WTC11 (cell line): ENCODE measurements at regions not wholly inside any gene's neighbourhood (a gene's known extent, or its start where the extent isn't known, plus 50 kb on each side); places are given as distances from the start of the nearest gene placed in this dataset.

Experiments
- ATAC-seq: fragments of 200-7000 bp; cut with Tn5 transposase; 2 replicates; pipeline ENCODE4 v1.10.0; 2021; ENCODE audit warnings: mild to moderate bottlenecking, moderate library complexity
- CTCF ChIA-PET: fragments of 300-600 bp; sonication (Branson Sonifier 250); formaldehyde crosslinking; loops from one replicate; lab custom pipeline; 2021; ENCODE audit warnings: antibody characterized with exemption; lab: Charles Lee
- POLR2A ChIA-PET: fragments of 350-600 bp; sonication (Branson Sonifier 250); formaldehyde crosslinking; loops from one replicate; lab custom pipeline; 2021; ENCODE audit warnings: antibody characterized with exemption; lab: Charles Lee
- DNase-seq: peaks from one replicate; pipeline ENCODE4 v3.0.0; 2021; ENCODE audit warnings: low spot score
- H3K27ac Mint-ChIP-seq: 2 replicates; pipeline ENCODE4 v1.8.0; 2021; ENCODE audit warnings: mixed read lengths
- H3K27me3 Mint-ChIP-seq: 2 replicates; pipeline ENCODE4 v1.8.0; 2021; ENCODE audit warnings: low read depth, mild to moderate bottlenecking, moderate library complexity, mixed read lengths
- H3K36me3 Mint-ChIP-seq: 2 replicates; pipeline ENCODE4 v1.8.0; 2021; ENCODE audit warnings: mixed read lengths
- H3K4me1 Mint-ChIP-seq: 2 replicates; pipeline ENCODE4 v1.8.0; 2022; ENCODE audit warnings: mixed read lengths
- H3K4me3 Mint-ChIP-seq: 2 replicates; pipeline ENCODE4 v1.8.0; 2021; ENCODE audit warnings: mild to moderate bottlenecking, moderate library complexity, mixed read lengths
- H3K9me3 Mint-ChIP-seq: 2 replicates; pipeline ENCODE4 v1.8.0; 2021; ENCODE audit warnings: mixed read lengths
- CBFB ChIP-seq: sonication (generic); formaldehyde crosslinking; IDR thresholded peaks from 2 replicates; pipeline ENCODE4 v1.8.1; 2022; ENCODE audit warnings: mild to moderate bottlenecking, low read depth, missing genetic modification reagents
- ELF4 ChIP-seq: sonication (generic); formaldehyde crosslinking; IDR thresholded peaks from 2 replicates; pipeline ENCODE4 v1.8.1; 2022; ENCODE audit warnings: low read depth, mild to moderate bottlenecking, moderate library complexity, missing genetic modification reagents
- ETV6 ChIP-seq: sonication (generic); formaldehyde crosslinking; IDR thresholded peaks from 2 replicates; pipeline ENCODE4 v1.8.1; 2022; ENCODE audit warnings: mild to moderate bottlenecking, missing genetic modification reagents
- GABPB1 ChIP-seq: sonication (generic); formaldehyde crosslinking; IDR thresholded peaks from 2 replicates; pipeline ENCODE4 v1.8.1; 2023; ENCODE audit warnings: mild to moderate bottlenecking, missing genetic modification reagents
- JAZF1 ChIP-seq: fragments of 250-450 bp; sonication (Bioruptor Pico); IDR thresholded peaks from 2 replicates; pipeline ENCODE4 v1.9.0; 2021; ENCODE audit warnings: moderate library complexity, mild to moderate bottlenecking, inconsistent platforms
- NR2C2 ChIP-seq: sonication (generic); formaldehyde crosslinking; IDR thresholded peaks from 2 replicates; pipeline ENCODE4 v1.8.0; 2022; ENCODE audit warnings: mild to moderate bottlenecking, missing genetic modification reagents
- NR3C1 ChIP-seq: sonication (generic); formaldehyde crosslinking; conservative IDR thresholded peaks from 2 replicates; pipeline ENCODE4 v1.8.1; 2023; ENCODE audit warnings: low read depth, mild to moderate bottlenecking, missing genetic modification reagents
- OVOL2 ChIP-seq: fragments of 250-450 bp; sonication (Bioruptor Pico); IDR thresholded peaks from 2 replicates; pipeline ENCODE4 v1.9.0; 2021; ENCODE audit warnings: mild to moderate bottlenecking, borderline replicate concordance
- RELA ChIP-seq: sonication (generic); formaldehyde crosslinking; IDR thresholded peaks from 2 replicates; pipeline ENCODE4 v1.8.1; 2022; ENCODE audit warnings: missing genetic modification reagents, mild to moderate bottlenecking, borderline replicate concordance
- SMAD4 ChIP-seq: sonication (generic); formaldehyde crosslinking; IDR thresholded peaks from 2 replicates; pipeline ENCODE4 v1.8.0; 2022; ENCODE audit warnings: mild to moderate bottlenecking, missing genetic modification reagents
- TP53 ChIP-seq: sonication (generic); formaldehyde crosslinking; IDR thresholded peaks from 2 replicates; pipeline ENCODE4 v1.8.1; 2023; ENCODE audit warnings: mild to moderate bottlenecking, missing genetic modification reagents
- ZNF423 ChIP-seq: fragments of 250-450 bp; sonication (Bioruptor Pico); IDR thresholded peaks from 2 replicates; pipeline ENCODE4 v2.1.2; 2022; ENCODE audit warnings: mild to moderate bottlenecking, moderate library complexity
- ZNF671 ChIP-seq: fragments of 250-450 bp; sonication (Bioruptor Pico); IDR thresholded peaks from 2 replicates; pipeline ENCODE4 v1.8.0; 2021; ENCODE audit warnings: mild to moderate bottlenecking
- TF ChIP-seq, protein P1 (sequence below): sonication (generic); formaldehyde crosslinking; IDR thresholded peaks from 2 replicates; pipeline ENCODE4 v1.8.1; 2022; ENCODE audit warnings: low read depth, mild to moderate bottlenecking, moderate library complexity, missing genetic modification reagents, borderline replicate concordance
- TF ChIP-seq, protein P2 (sequence below): fragments of 250-450 bp; sonication (Bioruptor Pico); IDR thresholded peaks from 2 replicates; pipeline ENCODE4 v1.8.0; 2021; ENCODE audit warnings: mild to moderate bottlenecking
- TF ChIP-seq, protein P3 (sequence below): sonication (generic); formaldehyde crosslinking; IDR thresholded peaks from 2 replicates; pipeline ENCODE4 v1.8.1; 2022; ENCODE audit warnings: missing genetic modification reagents, borderline replicate concordance
- TF ChIP-seq, protein P4 (sequence below): sonication (generic); formaldehyde crosslinking; conservative IDR thresholded peaks from 2 replicates; pipeline ENCODE4 v1.8.1; 2022; ENCODE audit warnings: mild to moderate bottlenecking, missing genetic modification reagents
- TF ChIP-seq, protein P5 (sequence below): fragments of 250-450 bp; sonication (Bioruptor Pico); conservative IDR thresholded peaks from 2 replicates; pipeline ENCODE4 v1.9.0; 2021; ENCODE audit warnings: mild to moderate bottlenecking
- TF ChIP-seq, protein P6 (sequence below): sonication (generic); formaldehyde crosslinking; IDR thresholded peaks from 2 replicates; pipeline ENCODE4 v1.8.1; 2023; ENCODE audit warnings: mild to moderate bottlenecking, missing genetic modification reagents, borderline replicate concordance
- TF ChIP-seq, protein P7 (sequence below): sonication (generic); formaldehyde crosslinking; IDR thresholded peaks from 2 replicates; pipeline ENCODE4 v1.8.0; 2023; ENCODE audit warnings: missing genetic modification reagents, mild to moderate bottlenecking, borderline replicate concordance

DNA sequence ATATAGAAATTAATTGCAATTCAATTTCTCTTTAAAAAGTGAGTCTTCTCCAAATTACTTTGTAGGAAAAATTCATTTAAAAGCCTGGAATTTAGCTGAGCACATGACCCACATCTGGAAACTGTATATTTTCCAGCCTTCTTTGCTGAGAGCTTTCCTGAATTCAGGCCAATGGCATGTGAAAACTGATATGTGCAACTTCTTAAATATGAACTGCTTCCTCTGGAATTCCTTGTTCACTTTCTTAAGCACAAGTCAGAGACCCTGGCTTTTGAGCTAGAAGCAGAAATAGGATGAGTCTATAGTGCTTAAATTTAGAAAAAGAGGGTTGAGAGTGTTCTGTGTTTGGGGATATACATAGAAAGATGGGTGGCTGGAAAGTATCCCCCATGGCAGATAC, 365.1 kb upstream of the MTPN start:
- no peak for DNase-seq
- Mint-ChIP-seq H3K4me3 (no peak overlapping the region), H3K4me1 (no peaks in the 10 kb centered on the region)
- POLR2A ChIA-PET = no interaction called here
- TF ChIP-seq ZNF671 (CRISPR knock-in tag) (no peak), JAZF1 (CRISPR knock-in tag) (no peak), NR2C2 (CRISPR knock-in tag) (no peak), SMAD4 (CRISPR knock-in tag) (no peak), OVOL2 (CRISPR knock-in tag) (no peak), ZNF423 (no peak), ETV6 (CRISPR knock-in tag) (no peak), ELF4 (CRISPR knock-in tag) (no peak)
- TF ChIP-seq, protein P1, sequence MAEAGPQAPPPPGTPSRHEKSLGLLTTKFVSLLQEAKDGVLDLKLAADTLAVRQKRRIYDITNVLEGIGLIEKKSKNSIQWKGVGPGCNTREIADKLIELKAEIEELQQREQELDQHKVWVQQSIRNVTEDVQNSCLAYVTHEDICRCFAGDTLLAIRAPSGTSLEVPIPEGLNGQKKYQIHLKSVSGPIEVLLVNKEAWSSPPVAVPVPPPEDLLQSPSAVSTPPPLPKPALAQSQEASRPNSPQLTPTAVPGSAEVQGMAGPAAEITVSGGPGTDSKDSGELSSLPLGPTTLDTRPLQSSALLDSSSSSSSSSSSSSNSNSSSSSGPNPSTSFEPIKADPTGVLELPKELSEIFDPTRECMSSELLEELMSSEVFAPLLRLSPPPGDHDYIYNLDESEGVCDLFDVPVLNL (CRISPR knock-in tag) = no peak
- TF ChIP-seq, protein P2, sequence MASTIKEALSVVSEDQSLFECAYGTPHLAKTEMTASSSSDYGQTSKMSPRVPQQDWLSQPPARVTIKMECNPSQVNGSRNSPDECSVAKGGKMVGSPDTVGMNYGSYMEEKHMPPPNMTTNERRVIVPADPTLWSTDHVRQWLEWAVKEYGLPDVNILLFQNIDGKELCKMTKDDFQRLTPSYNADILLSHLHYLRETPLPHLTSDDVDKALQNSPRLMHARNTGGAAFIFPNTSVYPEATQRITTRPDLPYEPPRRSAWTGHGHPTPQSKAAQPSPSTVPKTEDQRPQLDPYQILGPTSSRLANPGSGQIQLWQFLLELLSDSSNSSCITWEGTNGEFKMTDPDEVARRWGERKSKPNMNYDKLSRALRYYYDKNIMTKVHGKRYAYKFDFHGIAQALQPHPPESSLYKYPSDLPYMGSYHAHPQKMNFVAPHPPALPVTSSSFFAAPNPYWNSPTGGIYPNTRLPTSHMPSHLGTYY (CRISPR knock-in tag) = no peak
- TF ChIP-seq, protein P3, sequence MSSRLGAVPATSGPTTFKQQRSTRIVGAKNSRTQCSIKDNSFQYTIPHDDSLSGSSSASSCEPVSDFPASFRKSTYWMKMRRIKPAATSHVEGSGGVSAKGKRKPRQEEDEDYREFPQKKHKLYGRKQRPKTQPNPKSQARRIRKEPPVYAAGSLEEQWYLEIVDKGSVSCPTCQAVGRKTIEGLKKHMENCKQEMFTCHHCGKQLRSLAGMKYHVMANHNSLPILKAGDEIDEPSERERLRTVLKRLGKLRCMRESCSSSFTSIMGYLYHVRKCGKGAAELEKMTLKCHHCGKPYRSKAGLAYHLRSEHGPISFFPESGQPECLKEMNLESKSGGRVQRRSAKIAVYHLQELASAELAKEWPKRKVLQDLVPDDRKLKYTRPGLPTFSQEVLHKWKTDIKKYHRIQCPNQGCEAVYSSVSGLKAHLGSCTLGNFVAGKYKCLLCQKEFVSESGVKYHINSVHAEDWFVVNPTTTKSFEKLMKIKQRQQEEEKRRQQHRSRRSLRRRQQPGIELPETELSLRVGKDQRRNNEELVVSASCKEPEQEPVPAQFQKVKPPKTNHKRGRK (CRISPR knock-in tag) = no peak
- TF ChIP-seq, all 79 proteins: peak for 0
- Mint-ChIP-seq H3K36me3 (no peaks in the 10 kb centered on the region), H3K27ac (no peak overlapping the region), H3K27me3 (no peaks in the 10 kb centered on the region), H3K9me3 (no peaks in the 10 kb centered on the region)
- CTCF ChIA-PET = no interaction called here
- ATAC-seq = no peak

DNA sequence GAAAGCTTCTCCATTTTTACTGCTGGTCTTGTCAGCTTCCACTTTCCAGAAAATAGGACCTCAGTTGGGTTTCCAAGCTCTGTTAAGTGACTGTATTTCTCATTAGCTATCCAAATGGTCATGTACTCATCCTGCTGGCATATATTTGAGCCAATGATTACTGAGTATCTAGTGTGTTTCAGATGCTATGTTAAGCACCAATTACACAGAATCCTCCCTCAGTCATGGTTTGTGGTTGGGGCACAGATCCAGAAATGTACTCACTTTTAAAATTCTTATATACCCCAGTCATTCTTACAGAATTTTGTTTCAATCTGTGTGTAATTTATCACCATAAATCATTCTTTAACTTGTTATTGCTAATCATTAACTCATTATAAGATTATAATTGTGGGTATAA, 362.3 kb upstream of the MTPN start:
- DNase-seq (no peak), ATAC-seq (no peak)
- no peaks in the 10 kb centered on the region for H3K4me1 Mint-ChIP-seq
- ChIA-PET POLR2A (no interaction called here), CTCF (no interaction called here)
- no peaks in the 10 kb centered on the region for H3K36me3 Mint-ChIP-seq
- no peak overlapping the region for H3K4me3 Mint-ChIP-seq
- H3K27me3 Mint-ChIP-seq = no peaks in the 10 kb centered on the region
- no peak overlapping the region for H3K27ac Mint-ChIP-seq
- no peaks in the 10 kb centered on the region for H3K9me3 Mint-ChIP-seq
- TF ChIP-seq ZNF423 (no peak), RELA (CRISPR knock-in tag) (no peak), TP53 (no peak), GABPB1 (no peak), CBFB (no peak), NR3C1 (CRISPR knock-in tag) (no peak)
- TF ChIP-seq, protein P4, sequence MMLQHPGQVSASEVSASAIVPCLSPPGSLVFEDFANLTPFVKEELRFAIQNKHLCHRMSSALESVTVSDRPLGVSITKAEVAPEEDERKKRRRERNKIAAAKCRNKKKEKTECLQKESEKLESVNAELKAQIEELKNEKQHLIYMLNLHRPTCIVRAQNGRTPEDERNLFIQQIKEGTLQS (CRISPR knock-in tag) = no peak
- TF ChIP-seq, protein P5, sequence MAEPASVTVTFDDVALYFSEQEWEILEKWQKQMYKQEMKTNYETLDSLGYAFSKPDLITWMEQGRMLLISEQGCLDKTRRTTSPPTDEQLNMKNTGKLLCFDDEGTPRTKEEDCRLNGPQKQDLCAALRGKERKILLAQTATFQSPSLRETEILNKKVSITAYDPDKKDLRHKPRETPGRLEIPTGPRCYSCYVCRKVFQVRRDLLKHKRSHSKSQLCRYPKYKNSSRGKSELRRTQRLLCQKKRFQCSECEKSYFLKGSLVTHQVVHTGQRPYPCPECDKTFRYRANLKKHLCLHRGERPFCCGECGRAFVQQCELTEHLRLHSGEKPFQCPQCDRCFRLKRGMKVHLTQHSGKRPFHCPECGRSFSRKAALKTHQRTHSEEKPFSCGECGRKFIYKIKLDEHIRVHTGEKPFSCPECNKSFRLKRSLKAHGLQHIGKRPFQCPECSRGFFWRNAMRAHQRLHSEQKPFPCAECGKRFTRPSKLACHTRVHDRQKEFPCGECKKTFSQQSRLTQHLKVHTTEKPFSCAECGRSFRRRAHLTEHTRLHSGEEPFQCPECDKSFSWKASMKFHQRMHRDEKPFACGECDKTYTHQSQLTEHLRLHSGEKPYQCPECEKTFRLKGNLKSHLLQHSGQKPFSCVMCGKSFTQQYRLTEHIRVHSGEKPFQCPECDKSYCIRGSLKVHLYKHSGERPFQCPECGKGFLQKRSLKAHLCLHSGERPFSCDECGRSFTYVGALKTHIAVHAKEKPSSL = no peak
- TF ChIP-seq, protein P6, sequence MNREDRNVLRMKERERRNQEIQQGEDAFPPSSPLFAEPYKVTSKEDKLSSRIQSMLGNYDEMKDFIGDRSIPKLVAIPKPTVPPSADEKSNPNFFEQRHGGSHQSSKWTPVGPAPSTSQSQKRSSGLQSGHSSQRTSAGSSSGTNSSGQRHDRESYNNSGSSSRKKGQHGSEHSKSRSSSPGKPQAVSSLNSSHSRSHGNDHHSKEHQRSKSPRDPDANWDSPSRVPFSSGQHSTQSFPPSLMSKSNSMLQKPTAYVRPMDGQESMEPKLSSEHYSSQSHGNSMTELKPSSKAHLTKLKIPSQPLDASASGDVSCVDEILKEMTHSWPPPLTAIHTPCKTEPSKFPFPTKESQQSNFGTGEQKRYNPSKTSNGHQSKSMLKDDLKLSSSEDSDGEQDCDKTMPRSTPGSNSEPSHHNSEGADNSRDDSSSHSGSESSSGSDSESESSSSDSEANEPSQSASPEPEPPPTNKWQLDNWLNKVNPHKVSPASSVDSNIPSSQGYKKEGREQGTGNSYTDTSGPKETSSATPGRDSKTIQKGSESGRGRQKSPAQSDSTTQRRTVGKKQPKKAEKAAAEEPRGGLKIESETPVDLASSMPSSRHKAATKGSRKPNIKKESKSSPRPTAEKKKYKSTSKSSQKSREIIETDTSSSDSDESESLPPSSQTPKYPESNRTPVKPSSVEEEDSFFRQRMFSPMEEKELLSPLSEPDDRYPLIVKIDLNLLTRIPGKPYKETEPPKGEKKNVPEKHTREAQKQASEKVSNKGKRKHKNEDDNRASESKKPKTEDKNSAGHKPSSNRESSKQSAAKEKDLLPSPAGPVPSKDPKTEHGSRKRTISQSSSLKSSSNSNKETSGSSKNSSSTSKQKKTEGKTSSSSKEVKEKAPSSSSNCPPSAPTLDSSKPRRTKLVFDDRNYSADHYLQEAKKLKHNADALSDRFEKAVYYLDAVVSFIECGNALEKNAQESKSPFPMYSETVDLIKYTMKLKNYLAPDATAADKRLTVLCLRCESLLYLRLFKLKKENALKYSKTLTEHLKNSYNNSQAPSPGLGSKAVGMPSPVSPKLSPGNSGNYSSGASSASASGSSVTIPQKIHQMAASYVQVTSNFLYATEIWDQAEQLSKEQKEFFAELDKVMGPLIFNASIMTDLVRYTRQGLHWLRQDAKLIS = no peak
- TF ChIP-seq, protein P7, sequence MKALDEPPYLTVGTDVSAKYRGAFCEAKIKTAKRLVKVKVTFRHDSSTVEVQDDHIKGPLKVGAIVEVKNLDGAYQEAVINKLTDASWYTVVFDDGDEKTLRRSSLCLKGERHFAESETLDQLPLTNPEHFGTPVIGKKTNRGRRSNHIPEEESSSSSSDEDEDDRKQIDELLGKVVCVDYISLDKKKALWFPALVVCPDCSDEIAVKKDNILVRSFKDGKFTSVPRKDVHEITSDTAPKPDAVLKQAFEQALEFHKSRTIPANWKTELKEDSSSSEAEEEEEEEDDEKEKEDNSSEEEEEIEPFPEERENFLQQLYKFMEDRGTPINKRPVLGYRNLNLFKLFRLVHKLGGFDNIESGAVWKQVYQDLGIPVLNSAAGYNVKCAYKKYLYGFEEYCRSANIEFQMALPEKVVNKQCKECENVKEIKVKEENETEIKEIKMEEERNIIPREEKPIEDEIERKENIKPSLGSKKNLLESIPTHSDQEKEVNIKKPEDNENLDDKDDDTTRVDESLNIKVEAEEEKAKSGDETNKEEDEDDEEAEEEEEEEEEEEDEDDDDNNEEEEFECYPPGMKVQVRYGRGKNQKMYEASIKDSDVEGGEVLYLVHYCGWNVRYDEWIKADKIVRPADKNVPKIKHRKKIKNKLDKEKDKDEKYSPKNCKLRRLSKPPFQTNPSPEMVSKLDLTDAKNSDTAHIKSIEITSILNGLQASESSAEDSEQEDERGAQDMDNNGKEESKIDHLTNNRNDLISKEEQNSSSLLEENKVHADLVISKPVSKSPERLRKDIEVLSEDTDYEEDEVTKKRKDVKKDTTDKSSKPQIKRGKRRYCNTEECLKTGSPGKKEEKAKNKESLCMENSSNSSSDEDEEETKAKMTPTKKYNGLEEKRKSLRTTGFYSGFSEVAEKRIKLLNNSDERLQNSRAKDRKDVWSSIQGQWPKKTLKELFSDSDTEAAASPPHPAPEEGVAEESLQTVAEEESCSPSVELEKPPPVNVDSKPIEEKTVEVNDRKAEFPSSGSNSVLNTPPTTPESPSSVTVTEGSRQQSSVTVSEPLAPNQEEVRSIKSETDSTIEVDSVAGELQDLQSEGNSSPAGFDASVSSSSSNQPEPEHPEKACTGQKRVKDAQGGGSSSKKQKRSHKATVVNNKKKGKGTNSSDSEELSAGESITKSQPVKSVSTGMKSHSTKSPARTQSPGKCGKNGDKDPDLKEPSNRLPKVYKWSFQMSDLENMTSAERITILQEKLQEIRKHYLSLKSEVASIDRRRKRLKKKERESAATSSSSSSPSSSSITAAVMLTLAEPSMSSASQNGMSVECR = no peak
